Eye (tissue), 1 donor: ENCODE measurements at regions not wholly inside any gene's neighbourhood (a gene's known extent, or its start where the extent isn't known, plus 50 kb on each side); places are given as distances from the start of the nearest gene placed in this dataset.

Experiments used
- DNase-seq: peaks from one replicate; pipeline ENCODE4 v3.0.0-alpha.2; 2015

DNA sequence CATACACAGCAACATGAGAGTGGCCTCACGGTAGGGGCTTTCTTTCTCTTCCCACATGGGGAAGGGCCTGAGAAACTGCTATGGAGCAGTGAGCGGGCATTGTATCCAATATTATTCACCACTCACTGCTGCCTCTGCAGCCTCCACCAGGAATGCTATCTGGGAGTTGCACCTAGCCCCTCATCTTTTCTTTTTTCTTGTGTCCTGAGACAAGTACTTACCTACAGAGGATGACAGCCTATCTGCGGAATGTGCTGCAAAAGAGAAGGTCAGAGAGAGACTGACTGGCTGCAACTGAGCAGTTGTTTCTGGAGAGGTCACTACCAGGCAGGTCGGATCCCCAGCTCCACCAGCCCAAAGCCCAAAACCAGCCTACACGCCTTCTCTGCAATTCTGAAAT is 52.1 kb upstream of the HTATIP2 start:
- DNase-seq: no peak

DNA sequence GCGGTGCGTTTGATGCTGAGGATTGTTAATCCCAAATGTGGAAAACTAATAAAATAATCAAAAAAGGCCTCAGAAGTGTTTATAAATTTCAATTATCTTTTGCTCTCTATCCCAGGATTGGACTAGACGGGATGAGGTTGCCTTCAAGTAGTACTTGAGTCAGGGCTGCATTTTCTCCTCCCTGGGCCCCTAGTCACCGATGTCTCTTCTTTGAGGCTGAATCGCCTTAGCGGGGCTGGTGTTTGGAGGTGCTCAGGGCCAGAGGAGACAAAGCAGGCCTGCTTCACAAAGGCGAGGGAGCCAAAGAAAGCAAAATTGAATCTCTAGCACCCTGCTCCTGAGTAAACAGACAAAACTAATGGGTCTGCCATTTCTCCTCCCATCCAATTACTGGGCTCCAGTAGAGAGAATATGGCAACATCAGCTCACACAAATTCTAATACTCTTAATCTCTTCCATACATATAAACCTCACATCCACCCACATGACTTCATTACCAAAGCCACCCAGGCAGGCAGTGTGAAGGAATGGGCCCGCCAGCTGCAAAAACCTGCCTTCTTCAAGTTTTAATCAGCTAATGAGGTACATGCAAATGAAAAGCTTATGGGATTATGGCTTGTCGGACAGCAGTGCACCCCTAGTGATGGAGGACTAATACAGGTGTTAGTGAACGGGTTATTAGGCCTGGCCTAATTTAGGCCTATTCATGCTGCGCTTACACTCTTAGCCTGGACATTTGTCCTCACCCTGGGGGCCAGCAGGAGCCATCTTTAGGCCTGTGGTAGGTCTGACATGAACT is 52.7 kb upstream of the HTATIP2 start:
- DNase-seq: peak; percentile 36

DNA sequence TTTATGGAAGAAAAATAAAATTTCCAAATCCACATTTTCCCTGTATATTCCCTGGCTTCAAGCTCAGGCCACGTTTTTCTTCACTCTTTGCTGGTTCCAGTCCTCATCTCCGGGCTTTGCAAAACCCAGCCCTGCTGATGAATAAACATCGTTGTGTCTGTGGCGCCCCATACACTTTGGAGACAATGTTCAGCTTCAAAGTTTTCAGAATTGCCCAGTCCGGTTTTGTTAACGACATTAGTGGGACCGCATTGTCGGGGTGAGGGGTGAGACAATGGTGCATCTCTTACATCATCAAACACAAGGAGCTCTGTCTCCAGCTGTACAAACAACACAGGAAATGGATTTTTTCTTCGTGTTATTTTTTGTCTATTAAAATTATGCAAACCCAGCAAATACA is 53.4 kb upstream of the HTATIP2 start:
- DNase-seq: no peak

DNA sequence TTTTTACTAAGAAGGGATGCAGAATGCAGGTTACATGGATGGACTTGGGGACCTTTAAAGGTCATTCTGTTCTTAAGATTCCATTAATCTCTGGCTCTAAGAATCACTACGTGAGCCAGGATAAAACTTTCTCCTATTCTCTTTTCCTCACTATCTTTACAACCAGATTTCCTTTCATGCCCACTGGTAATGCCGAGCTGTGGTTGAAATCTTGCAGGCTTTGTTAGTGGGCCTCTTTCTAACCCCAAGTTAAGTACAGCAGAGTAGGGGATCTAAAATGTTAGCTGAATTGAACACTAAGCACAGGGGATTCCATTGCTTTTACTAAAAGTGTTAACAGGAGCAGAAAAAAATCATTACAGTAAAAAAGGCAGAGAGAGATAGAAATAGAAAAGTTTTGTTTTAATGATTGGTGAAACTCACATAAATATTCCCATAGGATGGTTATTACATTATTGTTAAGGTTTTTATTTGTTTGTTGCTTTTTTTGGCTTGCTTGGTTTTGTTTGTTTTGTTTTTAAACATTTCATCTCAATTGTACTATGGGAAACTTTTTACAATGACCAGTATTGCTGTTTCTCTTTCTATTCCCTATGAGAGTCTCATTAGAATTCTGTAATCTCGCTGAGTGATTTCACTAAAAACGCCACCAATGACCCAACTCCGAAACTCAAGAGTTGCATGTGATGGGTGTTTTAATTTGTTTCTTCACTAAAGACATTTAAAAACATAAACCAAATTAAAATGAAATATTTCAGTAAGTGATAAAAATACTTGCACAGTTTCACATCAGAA is 54.1 kb upstream of the HTATIP2 start:
- DNase-seq: no peak

DNA sequence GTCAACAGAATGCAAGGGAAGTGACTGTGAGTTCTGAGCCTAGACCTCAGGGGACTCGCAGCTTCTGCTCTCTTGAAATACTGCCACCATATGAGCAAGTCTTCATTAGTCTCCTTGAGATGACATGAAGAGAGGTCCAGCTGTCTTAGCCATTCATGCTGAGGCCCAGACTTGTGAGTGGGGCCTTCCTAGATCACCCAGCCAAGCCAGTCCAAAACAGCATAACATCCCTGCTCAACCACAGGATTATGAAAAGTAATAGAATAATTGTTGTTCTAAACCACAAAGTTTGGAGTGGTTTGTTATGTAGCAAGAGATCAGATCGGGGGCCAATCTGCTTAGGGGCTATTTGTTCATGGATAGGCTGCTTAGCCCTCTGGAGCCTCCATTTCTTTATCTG is 54.9 kb upstream of the HTATIP2 start:
- no peak for DNase-seq

DNA sequence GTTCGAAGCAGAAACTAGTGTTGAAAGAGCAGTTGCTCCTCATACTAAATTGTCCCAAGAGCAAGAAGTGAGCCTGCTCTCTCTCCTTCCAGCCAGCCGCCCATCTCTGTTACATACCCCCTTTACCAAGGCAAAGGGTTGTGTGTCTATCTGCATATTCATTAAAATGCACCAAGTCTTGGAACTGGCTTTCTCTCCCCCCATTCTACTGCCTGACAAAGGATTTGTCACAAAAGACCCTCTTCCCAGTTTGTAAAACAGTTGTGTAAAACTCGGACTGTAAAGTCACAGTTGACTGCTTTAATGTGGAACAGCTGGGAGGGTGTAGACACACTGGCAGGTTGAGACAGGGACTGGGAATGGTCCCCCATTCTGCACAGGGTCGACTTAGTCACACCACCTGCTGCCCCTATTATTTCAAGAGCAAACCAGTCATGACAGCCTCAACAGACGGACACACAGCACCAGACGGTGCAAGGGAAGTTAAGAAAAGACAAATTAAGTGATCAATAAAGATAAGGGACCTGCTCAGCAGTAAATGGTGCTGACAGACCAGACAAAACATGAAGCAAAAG is 60.0 kb upstream of the HTATIP2 start:
- DNase-seq: peak; percentile 70

DNA sequence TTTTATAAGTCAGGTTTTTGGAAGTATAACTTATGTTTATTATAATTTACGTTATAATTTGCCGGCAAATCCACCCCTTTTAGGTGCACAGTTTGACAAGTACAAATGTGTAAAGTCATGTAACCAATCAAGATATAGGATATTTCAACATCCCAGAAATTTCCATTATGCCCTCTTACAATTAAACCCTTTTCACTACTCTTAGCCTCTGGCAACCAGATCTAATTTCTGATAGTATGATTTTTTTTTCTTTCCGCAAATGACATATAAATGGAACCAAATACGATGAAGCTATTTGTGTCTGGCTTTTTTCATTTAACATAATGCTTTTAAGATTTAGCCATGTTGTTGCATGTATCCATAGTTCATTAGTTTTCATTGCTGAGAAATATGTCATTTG is 69.5 kb upstream of the HTATIP2 start:
- DNase-seq: no peak

DNA sequence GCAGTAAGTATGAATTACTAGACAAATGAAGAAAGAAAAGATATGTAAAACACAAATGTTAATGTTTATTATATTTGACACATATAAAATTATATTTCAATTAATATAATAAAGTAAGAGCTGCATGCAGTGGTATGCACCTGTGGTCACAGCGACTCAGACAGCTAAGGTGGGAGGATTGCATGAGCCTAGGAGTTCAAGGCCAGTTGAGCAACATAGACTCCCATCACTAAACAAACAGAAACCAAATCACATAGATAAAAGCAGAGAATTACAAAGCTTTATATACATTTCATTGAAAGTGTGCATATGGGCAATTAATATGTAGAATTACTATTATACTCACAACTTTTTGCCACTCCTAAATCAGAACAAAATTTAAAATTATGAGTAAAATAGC is 70.0 kb upstream of the HTATIP2 start:
- DNase-seq: no peak

DNA sequence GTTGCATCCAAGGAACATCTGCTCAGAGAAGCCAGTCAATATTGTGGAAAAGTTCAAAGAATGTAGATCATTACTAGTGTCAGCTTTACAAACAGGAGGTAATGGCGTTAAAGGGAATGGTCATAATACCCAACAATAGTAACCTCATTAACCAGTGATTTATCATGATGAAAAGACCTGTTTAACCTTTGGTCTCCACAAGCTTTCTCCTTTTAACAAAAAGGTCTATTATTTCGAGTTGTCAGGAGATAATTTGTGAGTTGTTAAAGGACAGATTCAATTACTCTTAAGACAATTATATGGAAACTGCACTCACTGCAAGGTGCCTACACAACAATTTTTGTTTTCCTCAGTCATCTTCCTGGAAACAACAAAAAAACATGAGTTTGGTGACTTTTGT is 73.8 kb upstream of the HTATIP2 start:
- DNase-seq: no peak

DNA sequence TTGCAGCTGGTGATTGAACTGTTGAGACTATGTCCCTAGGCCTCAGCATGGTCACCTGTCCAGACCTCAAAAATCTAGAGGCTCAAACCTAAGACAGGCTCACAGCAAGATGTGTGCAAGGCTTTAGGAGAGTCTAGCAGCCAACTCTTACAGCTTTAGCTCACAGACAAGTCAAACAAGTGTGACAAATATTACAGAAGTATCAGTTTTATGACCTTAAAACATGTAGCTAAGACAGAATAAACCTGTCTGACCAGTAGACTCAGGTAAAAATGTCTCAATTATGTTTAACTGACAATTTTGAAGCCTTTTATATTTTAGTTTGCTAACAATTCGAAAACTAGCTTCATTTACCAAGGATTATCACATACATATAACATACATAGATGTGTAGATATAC is 80.0 kb upstream of the HTATIP2 start:
- DNase-seq: no peak

DNA sequence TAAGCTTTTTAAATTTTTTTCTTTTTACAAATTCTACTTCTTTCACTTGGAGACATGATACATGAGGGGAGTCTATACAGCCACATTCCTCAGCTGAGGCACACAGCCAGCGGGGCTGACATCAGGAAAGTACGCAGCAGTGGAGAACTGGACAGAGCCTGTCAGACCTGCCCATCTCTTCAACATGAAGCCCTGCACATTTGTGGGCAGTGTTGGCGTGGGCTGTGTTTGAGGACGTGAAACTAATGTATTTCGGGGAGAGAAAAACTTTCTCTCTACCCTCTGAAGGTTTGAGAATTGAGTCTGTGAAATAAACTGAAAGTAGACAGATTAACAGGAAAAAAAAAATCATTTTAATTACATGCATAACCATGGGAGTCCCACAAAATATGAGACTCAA is 84.8 kb upstream of the HTATIP2 start:
- DNase-seq: no peak

DNA sequence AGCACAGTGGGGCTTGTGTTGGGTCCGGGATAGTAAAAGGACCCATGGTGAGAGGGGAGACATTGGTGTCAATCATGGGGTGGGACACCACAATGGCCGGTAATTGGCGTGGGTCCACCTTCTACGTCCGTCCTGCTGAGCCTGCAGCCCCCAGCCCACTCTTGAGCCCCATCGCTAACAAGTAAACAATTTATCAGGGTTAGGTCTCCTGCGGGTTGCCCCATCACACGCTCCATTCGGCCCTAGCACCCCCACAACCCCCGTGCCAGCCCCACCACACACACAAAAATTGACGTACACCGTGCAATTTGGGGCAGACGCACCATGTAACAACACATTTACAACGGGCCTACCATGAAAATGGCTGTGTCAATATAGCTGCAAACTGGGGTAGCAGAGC is 86.5 kb upstream of the HTATIP2 start:
- peak; percentile 18 for DNase-seq

DNA sequence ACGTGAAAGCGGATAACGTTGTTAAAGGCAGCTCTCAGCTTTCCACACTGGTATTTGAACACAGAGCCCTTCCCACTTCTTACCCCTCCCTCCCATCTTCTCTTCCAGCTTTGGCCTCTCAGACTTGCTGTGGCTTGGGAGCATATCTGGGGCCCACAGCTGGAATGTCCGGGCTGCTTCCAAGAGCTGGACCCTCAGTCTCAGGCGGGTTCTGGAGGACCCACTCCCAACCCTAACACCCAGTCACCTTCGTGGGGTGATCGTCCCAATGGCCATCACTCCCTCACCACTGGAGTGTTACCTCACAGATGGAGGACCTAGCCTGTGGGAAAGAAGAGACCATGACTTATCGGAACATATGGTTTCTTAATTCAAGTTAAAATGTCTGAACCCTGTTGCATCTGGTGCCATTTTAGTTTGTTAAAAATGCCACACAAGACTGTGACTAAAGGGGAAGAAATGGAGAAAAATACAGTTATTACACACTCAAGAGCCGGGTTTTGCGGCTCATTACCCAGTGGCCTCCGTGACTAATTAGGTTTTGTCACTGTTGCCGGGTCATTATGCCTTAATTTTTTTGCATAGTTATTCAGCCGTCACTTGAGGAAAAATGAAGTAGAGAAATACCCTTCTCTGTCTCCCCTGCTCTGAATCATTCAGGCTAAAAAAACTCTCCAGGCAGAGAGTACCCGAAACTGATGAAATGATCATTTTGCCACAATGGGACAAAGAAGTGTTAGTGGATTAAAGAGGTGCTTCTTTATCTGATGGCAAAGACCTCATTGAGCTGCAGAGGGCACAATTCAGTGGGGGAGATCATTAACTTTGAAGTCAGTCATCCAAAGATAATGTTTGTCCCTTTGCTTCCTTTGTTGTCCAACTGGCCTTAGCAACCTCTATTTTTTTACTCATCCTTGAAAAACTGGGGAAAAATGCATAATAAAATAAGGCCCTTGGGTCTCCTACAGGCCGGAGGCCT is 87.2 kb upstream of the HTATIP2 start:
- peak; percentile 35 for DNase-seq

DNA sequence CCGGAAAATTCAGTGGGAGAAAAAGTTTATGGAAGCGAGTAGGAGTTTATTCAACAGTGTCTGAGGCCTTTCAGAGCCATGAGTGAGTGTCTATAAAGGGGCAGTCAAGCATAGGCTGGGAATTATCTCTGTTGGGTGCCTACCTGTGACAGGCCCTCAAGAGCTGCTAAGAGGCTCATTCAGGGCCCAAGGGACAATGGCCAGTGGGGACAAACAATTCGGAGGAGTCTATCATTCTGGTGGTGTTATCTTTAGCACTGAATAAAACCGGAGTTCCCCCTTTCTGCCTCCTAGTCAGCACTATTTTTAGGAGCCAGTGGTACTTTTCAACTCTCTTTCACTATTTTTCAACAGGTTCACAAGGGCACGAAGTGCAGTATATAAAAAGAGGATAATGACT is 89.5 kb upstream of the HTATIP2 start:
- peak; percentile 49 for DNase-seq

DNA sequence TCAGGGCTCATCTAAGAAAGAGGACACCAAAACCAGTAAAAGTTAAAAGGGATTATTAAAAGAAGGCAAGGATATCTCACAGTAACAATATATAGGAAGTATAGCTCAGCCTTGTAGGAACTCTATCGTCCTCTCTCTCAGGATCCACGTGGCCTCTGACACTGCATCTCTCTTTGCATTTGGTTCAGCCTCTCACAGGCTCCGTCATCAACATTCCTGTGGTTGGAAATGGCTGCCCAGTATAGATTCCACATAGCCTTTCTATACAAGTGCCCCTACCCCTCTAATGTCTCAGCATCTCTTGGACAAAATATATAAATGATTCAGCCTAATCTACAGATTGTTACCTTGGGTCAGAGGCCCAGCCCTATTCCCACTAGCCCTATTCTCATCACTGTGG is 101.3 kb upstream of the DBX1 start:
- no peak for DNase-seq

DNA sequence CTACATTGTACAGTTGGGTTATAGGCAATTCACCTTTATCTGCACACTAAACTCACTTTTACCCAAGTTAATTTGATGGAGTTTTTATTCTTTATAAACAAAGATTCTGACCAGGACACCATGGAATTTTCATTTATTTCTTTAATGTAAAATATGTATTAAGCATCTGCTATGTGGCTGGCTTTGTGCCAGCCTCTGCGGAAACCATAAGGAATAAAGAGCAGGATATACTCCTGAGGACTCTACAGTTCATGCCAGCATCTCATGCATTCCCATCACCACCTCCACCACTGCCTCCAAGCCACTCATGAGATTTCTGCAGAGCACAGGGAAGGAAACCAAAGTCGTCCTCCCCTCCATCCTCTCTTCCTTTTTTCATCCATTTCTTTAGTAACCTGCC is 100.0 kb upstream of the DBX1 start:
- DNase-seq: no peak

DNA sequence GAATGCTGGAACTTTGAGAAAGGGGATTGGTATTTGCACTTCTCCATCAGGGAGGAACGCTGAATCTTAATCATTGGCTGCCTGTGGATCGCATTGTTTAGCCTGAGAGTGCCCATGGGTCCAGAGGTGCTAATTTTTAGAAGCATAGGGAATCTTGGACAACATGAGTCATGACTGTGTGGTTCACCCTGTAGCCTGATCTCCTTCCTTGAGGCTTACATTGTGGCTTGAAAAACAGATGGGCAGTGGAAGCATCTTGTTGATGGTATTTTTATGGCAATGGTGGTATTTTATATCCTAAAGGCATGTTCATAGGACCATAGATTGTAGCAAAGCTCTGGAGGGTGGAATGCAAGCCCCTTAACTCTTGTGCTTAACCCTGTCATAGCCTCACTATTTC is 99.2 kb upstream of the DBX1 start:
- DNase-seq: no peak

DNA sequence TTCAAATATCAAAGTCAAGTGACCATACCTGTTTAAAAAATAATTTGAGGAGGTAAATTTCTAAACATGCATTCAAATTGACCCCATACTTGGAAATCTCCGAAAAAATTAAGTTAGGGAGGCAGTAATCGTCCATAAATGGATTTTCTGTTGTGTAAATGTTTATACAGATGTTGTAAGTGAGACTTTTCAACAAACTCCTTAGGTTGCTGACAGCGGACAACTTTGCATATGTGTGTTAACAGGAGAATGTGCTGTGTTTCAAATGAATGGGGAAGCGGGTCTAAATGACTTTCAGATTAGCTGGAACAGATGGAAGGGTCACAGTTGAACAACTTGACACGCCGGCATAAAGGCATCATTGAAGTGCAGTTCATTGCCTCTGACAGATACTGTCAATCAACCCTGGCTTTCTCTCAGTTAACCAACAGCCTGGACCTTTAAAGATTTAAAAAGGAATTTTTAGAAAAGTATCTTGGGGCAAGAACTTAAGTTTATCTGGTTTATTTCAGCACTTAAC is 98.2 kb upstream of the DBX1 start:
- DNase-seq: peak; percentile 87

DNA sequence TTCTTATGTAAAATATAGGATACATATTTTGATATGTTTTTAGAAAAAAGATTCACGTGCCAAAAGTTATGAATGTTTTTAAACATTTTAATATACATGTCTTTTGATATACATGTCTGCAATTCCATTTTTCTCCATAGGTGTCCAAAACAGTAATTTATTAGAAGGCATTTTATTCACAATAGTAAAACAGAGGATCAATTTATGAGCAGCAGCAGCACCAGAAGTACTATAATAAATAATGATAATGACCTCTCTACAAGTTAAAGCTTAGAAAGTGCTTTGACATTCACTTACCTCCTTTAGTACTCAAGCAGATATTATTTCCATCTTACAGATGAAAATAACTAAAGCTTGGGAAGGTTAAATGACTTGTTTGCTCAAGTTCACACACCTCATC is 96.7 kb upstream of the DBX1 start:
- no peak for DNase-seq

DNA sequence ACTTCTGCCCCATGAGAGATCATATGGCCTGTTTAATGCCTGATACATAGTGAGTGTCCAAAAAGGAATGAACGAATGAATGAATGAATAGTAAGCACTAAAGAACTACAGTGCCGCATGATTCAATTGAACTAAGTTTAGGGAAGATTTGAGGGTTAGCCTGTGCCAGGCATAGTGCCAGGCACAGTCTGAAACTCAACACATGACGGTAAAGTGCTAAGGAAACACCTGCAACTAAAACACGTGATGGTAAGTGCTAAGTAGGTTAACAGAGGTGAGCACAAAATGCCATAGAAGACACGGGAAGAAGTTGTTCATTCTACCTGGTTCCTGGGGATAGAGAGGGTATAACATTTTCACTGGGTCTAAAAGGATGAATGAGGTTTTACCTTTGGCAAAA is 93.5 kb upstream of the DBX1 start:
- DNase-seq: no peak

DNA sequence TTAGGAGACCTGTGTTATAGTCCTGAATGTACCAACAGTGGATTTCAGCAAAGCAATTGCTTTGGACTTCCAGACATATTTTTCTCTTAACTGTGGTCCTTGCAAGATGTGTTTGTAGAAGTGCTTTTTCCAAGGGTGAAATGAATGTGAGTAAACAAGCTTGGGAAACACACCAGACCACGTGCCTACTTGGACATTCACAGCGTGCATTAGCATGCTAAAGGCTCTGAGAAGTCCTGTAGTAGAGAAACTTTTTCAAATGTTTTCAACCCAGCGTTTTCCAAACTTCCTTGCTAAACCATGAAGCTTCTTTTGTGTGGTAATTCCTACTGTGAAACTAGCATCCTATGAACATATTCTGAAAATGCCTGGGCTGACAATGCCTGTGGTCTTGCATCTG is 91.2 kb upstream of the DBX1 start:
- DNase-seq: no peak

DNA sequence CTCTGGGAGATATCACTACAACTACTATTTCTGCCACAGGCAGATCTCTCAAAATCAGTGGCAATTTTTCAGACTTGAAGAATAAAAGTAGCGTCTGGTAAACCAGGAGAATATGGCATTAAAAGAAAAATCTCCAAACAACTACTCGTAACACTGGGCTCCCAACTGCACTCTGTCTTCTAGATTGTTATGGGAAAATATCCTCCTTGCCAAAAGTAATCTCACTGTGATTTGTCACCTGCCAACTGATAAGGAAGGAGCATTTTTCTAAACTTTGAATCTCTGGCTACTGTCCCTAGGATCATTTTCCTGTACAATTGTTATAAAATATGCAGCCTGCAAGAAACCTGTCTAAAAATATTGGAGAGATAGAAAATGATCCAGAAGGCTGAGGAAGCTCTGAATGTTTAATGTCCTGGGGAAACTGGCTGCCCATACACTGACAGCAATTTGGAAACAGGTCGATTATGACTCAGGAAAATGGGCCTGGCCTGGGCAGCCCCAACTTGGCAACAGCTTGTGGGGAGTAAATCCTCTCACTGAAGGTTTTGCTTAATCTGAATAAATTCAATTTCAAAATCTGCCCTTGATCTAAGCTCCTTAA is 90.5 kb upstream of the DBX1 start:
- no peak for DNase-seq
